NCI-H2227 treated with DMSO at 0.1 percent for 48 hours (cell line): ENCODE measurements at regions not wholly inside any gene's neighbourhood (a gene's known extent, or its start where the extent isn't known, plus 50 kb on each side); places are given as distances from the start of the nearest gene placed in this dataset.
A peak's percentile ranks its signal among the peaks of the same experiment; 100 is the strongest.
"Not testable (repeated sequence)": the region's sequence is repeated elsewhere in the genome, so short reads cannot be mapped to it uniquely, and the experiment has no call there.

Experiments used
- DNase-seq: peaks from one replicate; lab custom pipeline; 2025; lab: John Stamatoyannopoulos, UW

DNA sequence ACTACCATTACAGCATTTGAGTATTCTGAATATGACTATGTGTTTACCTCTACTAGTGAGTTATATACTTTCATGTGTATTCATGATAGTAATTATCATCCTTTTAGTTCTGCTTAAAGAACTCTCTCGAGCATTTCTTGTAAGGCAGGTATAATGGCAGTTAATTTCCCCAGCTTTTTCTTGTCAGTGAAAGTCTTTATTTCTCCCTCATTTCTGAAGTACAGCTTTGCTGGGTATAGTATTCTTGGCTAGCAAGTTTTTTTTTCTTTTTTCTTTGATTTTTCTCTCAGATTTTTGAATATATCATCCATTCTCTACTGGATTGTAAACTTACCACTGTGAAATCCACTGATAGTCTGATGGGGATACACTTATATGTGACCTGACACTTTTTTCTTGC lies 165.9 kb upstream of the ARHGAP5 start:
- DNase-seq = no peak

- no peak for DNase-seq
These were observed 163.7 kb upstream of the ARHGAP5 start for GRCh38 chr14:31913370-31913769.

- DNase-seq = not testable (repeated sequence)
These were observed 158.8 kb upstream of the ARHGAP5 start for GRCh38 chr14:31918289-31918688.

DNA sequence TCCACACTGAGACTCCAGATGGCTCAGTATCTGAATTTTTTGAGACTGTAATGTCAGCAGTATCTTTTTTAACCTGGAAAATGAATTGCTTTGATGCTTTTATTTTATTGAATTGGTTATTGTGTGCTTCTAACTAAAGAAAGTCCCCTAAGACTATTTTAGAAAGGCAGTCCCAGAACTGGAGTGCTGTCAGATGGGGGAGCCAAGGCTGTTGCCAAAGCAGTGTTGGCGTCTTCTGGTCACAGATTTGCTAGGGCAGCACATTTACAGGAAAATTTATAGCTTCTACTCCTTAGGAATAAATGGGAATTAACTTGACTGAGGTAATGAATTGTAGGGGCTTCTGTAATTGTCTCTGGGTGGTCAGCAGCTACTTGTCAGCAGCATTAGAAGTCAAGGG lies 157.1 kb upstream of the ARHGAP5 start:
- DNase-seq = no peak

- no peak for DNase-seq
These were observed 156.0 kb upstream of the ARHGAP5 start for GRCh38 chr14:31920989-31921650.

DNA sequence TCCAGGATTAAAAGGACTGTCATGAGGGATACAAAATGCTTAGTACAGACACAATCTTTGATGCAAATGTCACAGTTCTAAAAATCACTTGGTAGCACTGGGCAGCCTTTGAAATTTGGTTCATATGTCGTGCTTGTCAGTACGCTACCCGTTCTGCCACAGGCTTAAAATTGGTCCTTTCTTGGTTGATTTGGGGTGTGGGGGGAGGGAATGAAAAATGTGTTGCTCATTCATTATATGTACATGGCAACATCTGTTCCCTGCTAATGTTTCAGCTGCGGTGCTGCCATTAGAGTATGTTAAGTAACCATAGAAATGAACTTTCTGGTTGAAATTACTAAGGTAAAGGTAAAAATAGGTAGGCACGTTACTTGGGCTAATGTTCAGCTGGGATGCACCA lies 155.4 kb upstream of the ARHGAP5 start:
- no peak for DNase-seq

GRCh38 chr14:31926123-31926522 lies 151.0 kb upstream of the ARHGAP5 start:
- peak; percentile 20 for DNase-seq

DNA sequence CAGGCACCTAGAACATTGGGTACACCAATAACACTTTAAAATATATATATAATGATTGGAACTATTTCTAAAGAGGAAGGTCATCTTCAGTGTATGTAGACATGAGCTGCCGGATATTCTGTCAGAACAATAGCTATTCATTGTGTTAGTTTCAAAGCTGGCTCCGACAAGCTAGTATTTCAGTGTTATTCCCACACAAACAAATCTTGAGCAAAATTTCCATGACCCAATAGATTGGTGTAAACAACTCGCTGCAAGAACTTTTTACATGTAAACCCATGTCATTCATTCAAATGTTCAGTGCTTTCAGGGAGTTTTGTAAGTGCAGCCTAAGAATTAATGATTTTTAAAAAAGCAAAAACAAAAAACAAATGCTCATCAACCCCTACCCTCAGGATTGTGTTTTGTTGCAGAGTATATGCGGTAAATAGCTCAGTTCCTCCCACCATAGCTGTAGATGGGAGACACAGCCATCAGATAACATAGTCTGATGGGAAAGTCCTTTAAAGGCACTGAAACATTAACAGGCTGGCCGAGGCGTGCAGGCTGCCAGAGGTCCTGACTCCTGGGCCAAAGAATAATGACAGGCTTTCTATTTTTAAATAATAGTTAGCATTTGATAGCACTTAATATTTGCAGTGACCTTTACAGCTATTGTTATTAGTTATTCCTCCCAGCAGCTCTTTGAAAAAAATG lies 150.3 kb upstream of the ARHGAP5 start:
- DNase-seq = no peak

- DNase-seq = peak; percentile 54
These were observed 149.7 kb upstream of the ARHGAP5 start for GRCh38 chr14:31927348-31927832.

DNA sequence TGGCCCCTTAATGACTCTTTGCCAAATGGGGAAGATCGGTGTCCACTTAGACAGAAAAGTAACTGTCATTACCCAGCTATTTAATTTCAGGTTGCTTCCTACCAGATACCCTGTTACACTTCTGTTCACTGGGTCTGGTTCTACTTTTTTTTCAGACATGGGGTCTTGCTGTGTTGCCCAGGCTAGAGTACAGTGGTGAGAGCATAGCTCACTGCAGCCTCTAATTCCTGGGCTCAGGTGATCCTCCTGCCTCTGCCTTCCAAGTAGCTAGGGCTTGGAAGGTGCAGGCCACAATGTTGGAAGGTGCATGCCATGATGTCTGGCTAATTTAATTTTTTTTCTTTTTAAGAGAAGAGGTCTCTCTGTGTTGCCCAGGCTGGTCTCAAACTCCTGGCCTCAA lies 147.0 kb upstream of the ARHGAP5 start:
- DNase-seq = no peak

DNA sequence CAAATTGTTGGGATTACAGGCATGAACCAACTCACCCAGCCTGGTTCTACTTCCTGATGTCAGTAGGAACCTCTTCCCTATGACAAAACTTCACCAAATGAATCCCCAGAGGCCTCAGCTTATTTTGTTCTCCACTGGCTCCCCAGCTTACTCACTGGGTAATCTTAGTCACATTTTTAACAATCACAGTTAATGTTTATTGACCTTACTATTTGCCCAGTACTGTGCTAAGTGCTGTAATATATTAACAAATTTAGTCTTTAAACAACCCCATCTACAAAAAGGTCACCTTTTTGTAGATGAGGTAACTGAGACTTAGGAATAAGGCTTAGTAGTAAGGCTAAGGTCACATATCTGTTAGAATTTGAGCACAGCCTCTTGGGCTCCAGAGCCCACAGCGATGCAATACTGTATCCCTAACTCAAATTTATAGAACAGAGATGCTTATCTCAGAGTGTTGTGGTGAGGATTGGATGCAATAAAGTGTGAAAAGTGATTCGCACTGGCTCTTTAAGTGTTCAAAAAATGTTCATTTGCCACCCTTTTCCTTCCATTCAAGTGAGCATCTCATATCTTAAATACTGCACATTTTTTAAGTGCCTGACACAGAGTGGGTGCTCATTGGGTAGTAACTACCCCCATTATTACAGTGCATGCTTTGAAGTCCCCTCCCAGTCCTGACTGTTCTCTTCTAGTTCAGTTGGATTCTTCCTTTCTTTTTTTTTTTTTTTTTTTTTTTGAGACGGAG lies 146.4 kb upstream of the ARHGAP5 start:
- no peak for DNase-seq

DNA sequence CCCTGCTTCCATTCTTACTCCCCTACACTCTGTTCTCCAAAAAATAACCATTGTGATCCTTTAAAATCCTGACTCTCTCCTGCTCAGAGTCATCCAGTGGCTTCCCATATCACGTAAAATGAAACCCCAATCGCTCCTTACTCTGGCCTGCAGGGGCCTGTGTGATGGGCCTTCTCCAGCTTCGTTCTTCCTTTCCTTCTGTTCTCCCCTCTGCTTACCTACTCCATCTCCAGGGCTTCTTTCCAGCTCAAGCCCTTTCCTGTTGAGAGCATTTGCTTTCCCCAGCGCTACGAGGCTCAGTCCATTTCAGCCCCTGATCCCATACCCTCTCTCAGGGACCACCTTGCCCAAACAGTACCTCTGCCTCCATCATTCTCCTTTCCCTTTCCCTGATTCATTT lies 144.4 kb upstream of the ARHGAP5 start:
- DNase-seq = no peak

DNA sequence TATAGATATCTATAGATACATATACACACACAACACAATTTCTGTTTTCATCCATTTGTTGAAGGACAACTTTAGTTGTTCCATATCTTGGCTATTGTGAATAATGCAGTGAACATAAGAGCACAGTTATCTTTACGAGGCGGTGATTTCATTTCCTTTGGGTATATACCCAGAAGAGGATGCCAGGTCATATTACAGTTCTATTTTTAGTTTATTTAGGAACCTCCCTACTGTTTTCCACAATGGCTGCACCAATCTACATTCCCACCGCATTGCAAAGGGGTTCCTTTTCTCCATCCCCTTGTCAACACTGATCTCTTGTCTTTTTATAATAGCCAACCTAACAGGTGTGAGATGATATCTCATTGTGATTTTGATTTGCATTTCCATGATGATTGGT lies 143.4 kb upstream of the ARHGAP5 start:
- DNase-seq = no peak

- peak; percentile 50 for DNase-seq
These were observed 142.3 kb upstream of the ARHGAP5 start for GRCh38 chr14:31934767-31935266.

- no peak for DNase-seq
These were observed 141.7 kb upstream of the ARHGAP5 start for GRCh38 chr14:31935391-31935790.

GRCh38 chr14:31936115-31936514 lies 141.0 kb upstream of the ARHGAP5 start:
- no peak for DNase-seq

DNA sequence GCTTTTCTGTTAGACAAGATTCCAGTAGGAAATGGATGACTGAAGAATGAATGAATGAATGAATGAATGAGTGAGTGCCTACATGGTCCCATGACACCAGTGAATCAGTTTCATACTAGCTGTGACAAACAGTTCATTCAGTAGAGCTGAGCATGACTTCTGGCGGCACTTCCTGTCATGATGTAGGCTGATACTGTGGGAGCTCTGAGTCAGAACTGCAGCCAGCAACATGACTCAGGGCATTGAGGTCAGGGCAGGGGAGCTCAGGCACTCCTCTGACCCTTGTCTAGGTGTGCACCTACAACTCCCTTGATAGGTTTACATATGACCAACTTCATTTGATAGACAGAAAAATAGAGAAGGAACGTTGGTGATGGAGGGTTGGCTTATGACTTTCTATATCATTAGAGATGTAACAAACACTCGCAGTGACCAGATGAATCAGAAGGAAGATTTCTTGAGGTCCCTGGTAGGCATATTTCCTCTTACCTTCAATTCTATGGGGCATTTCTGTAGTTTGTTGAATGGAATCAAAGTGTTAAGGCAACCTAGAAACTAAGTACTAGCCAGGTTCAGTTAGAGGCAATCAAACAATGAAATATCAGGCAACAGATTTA lies 139.3 kb upstream of the ARHGAP5 start:
- no peak for DNase-seq

GRCh38 chr14:31939934-31940333 lies 137.2 kb upstream of the ARHGAP5 start:
- peak; percentile 34 for DNase-seq

DNA sequence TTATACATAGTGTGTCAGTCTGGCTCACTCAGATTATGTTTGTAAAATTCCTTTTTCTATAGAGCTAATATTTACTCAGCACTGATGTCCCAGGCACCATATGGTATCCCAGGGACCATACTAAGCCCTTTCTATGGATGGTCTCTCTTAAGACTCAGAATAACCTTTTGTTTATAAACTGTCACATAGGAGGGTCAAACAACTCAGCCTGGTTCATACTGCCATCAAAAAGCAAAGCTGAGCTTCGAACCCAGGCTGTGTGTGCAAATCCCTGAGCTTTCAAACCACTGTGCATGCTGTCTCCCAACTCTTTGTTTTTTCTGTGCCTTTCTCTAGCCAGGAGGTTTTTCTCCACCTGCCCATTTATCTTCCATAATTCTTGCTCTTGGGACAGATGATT lies 135.6 kb upstream of the ARHGAP5 start:
- DNase-seq = no peak

GRCh38 chr14:31942166-31942841 lies 134.8 kb upstream of the ARHGAP5 start:
- DNase-seq = no peak

- DNase-seq = no peak
These were observed 133.8 kb upstream of the ARHGAP5 start for GRCh38 chr14:31943217-31943799.
